ENCODE measurements at regions not wholly inside any gene's neighbourhood (a gene's known extent, or its start where the extent isn't known, plus 50 kb on each side); places are given as distances from the start of the nearest gene placed in this dataset.

GRCh38 chr3:82311901-82312300 is 550.5 kb upstream of the GBE1 start:
- TF ChIP-seq CTCF (IDR thresholded peaks at IDR 0.05; ENCODE audit: low read depth, low read length, poor library complexity, severe bottlenecking) (no peak), EZH2phosphoT487 (IDR thresholded peaks at IDR 0.05; ENCODE audit: borderline replicate concordance, low read length) (no peak)
